Lower leg skin (tissue), 3 donors: ENCODE measurements at regions not wholly inside any gene's neighbourhood (a gene's known extent, or its start where the extent isn't known, plus 50 kb on each side); places are given as distances from the start of the nearest gene placed in this dataset.

Experiments
- POLR2A ChIP-seq, 2 donors: fragments of 450-650 bp; IDR thresholded peaks; one replicate each; pipeline ENCODE4 v1.6.1; 2016 to 2017; ENCODE audit warnings: antibody characterized with exemption in 2 of 2, mild to moderate bottlenecking in 1 of 2, moderate library complexity in 1 of 2
- TF ChIP-seq, protein P1 (sequence below), 3 donors: fragments of 450-650 bp; IDR thresholded peaks; one replicate each; pipeline ENCODE4 v1.5.1; 2016; ENCODE audit warnings: antibody characterized with exemption in 3 of 3, mild to moderate bottlenecking in 3 of 3, moderate library complexity in 2 of 3

DNA sequence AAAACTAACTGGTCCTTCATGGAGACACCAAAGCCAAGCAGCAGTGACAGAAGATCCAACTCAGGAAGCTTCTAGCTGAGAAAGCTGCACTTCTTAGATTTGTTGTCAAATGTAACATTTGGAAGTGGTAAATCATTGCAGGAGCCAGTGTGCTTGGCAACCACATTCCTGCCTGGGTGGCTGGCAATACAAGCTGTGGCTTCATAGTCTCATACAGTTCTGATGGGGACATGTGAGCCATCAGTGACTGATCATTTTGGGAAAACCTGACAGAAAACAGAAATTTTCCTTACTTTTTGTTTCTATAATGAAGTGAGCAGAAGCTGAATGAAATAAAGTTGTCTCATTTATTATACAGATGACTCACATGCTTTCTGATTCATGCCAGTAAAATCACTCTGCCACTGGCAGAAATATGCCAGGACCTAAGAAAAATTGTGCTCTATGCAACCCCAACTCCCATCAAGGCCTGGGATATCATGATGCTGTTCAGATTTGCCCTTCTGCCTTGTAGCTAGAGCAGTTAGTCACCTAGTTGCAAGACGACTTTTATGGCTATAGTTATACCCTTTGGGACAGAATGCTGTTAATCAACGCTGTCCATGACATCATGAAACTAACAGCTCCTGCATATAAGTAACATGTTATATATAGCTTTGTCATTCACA lies 508.1 kb downstream of the ADCYAP1 start:
- TF ChIP-seq, protein P1, sequence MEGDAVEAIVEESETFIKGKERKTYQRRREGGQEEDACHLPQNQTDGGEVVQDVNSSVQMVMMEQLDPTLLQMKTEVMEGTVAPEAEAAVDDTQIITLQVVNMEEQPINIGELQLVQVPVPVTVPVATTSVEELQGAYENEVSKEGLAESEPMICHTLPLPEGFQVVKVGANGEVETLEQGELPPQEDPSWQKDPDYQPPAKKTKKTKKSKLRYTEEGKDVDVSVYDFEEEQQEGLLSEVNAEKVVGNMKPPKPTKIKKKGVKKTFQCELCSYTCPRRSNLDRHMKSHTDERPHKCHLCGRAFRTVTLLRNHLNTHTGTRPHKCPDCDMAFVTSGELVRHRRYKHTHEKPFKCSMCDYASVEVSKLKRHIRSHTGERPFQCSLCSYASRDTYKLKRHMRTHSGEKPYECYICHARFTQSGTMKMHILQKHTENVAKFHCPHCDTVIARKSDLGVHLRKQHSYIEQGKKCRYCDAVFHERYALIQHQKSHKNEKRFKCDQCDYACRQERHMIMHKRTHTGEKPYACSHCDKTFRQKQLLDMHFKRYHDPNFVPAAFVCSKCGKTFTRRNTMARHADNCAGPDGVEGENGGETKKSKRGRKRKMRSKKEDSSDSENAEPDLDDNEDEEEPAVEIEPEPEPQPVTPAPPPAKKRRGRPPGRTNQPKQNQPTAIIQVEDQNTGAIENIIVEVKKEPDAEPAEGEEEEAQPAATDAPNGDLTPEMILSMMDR (IDR thresholded peaks at IDR 0.05), result no peak
- no peak for TF ChIP-seq POLR2A (IDR thresholded peaks at IDR 0.05)
